H54 (cell line): ENCODE measurements at regions not wholly inside any gene's neighbourhood (a gene's known extent, or its start where the extent isn't known, plus 50 kb on each side); places are given as distances from the start of the nearest gene placed in this dataset.

Source experiments
- DNase-seq: peaks from one replicate; pipeline ENCODE4 v3.0.0; 2011; ENCODE audit warnings: low spot score, mixed read lengths; ENCODE audit not compliant: insufficient read length
- FAIRE-seq: peaks from 3 replicates; lab custom pipeline; 2011; peaks lifted over from hg19 to GRCh38; lab: Jason Lieb, UNC
- POLR2A ChIP-seq: IDR thresholded peaks from 2 replicates; pipeline ENCODE4 v1.6.1; 2011; ENCODE audit warnings: low read depth, mild to moderate bottlenecking, low read length

DNA sequence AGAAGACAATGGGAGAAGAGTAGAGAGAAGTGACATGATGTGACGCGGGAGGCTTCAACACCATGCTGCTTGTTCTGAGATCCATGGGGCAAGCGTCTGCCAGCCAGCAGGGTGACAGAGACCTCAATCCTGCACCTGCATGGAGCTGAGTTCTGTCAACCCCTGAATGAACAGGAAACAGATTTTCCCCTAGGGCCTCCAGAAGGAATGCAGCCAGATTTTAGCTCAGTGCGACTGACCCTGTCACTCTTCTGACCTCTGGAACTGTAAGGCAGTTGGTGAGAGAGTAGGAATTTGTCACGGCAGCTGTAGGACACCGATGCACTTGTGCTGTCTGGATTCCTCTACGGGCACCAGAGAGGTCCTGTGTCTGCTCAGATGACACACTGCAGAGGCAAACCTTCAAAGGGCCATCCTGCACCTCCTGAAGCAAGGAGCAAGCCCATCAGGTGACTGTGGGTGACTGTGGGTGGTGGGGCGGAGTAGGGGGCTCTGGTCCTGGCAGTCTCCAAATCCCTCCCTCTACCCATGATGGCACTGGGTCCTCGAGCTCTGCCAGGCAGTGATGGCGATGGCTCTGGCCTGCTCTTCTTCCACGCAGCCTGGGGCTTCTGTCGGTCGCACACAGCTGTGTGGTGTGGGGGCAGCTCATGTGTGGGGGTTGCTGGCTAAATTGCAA, 194.3 kb upstream of the TWIST2 start:
- no peak for TF ChIP-seq POLR2A
- FAIRE-seq (no peak), DNase-seq (no peak)

DNA sequence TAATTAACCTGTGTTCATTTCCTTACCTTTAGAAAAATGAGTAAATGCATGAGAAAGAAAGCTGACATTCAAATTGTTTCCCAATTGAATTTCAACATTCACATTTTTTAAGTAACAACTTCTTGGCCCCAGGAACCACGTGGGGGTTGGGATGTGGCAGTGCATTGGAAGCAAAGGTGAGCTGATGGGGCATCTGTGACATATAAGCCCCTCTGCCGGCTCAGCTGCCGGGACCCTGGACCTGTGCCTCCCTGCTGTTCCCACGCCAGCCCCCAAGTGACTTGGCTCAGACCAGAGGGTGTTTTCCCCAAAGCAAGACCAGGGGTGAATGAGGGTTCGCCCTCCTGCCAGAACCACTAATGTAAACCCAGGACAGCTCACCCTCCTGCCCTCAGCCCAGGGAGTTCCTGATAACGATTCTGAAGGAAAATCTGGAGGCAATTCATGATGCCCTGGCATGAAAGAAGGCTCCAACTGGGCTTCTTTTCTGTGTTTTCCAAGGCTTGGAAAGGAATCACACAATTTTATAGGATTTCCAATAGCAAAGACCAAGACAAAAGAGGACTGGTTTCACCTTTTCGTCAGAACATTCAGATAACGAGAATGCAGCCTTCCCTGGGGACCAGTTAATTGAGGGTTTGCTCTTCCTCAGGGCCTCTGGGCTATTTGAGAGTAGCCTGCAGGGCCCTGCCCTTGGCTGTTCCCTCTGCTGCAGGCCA, 193.2 kb upstream of the TWIST2 start:
- FAIRE-seq (no peak), DNase-seq (no peak)
- no peak for TF ChIP-seq POLR2A

DNA sequence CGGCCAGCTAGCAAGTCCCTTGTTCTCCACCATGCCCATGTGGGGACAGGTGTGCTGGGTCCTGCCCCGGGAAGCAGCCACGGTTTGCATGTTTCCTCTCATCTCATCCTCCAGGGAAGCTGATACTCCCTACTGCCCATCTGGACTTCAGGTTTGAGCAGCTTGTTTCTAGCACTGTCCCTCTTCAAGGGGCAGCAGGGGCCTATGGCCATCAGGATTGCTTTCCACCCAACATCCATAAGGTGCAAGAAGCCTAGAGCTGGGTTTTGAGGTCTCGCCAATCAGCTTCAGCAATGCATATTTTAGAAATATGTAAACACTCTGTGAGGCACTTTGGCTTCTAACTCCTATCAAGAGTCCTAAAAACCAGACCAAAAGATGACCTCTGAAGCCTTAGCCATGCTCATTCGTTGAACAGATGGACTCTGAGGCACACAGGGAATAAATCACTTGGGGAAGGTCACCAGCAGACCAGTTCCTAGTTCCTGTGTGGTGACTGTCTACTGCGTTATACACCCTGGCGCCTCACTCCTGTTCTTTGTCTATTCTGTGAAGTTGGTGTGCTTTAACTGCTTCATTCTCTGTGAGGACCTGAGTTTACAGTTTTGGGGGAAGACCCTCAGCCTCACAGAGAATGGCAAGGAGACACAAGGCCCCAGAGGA, 192.6 kb upstream of the TWIST2 start:
- no peak for FAIRE-seq
- DNase-seq = no peak
- no peak for TF ChIP-seq POLR2A

DNA sequence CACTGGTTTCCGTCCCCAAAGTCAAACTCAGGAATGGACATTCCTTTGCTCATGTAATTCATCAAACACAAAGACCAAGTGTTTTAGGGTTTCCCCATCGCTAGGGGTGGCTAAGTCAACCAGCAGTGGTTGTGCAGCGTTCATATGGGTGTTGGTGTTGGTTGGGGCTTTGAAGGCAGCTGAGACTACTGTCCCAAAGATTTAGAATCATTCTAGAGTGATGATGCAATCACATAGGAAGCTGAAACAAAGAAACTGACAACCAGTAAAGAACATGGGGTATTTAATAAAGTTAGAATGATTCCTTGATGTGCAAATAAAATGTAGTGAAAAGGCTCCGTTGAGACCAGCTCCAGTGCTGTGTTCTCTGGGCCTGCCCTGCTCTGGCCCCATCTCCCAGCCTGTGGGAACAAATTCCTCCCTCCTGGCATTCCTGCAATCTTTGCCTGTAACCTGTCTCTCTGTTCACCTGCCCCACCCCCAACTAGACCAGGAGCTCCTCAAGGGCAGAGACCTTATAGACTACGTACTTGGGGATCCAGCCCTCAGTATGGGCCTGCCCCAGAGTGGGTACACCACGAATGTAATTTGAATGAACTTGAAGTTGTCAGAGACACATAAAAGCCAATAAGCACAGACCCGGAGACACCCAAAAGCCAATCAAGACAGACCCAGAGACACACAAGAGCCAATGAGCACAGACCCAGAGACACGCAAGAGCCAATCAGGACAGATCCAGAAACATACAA, 191.7 kb upstream of the TWIST2 start:
- DNase-seq (no peak), FAIRE-seq (no peak)
- TF ChIP-seq POLR2A = no peak

DNA sequence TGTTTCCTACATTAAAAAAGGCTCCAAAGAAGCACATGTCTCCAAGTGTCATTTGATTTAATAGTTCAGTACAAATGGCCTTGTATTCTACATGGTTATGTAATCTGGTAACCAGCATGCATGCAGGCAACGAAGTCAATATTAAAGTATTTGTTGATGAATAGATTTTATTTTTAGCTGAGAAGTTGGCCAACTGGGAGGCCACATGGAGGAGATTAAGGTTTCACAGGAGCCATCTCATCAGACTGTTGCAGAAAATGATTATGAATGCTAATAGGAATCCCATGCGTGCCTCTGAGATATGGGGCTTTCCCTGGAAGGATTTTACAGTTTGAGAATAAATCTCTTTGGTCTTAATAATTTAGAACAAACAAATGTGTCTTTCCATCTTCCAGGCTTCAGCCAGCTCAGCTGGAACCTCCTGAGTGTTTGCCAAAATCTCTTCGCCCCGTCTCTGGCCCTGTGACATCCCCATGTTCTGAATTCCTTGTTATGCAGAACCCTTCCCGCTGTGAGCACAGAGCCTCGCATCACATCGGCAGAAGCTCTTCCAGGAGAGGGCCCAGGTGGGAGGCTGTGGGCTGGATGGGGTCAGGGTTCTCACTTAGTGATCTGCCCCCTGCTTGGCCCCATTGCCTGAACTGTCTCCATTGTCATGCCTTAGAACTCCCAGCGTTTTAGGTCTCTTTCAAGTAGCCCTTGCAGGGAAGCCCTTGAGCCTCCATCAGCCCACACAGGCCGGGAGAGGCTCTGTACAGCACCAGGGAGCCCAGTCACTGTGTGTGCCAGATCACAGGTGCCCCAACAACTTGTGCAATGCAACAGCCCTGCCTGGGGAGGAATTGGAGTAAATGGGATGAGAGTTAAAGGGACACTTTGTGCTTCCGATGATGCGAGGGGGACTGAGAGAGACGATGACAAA, 190.5 kb upstream of the TWIST2 start:
- TF ChIP-seq POLR2A = no peak

DNA sequence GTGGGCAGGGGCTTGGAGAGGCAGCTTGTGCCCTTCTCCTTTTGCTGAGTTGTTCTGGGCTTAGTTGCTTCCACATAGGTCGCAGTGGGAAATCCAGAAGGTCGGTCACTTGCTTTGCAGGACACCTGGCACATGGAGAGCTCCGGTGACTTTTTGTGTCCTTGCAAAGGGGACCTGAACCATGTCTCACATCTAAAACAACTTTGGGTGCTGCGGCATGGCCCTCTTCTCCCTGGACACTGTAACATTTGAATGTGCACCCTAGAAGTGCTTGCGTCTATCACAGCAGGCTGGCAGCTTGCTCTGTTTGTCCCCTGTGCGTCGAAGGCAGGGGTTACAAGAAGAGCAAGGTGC, 189.9 kb upstream of the TWIST2 start:
- no peak for DNase-seq
- FAIRE-seq = no peak
- TF ChIP-seq POLR2A = no peak

More for the DNA sequence above, 190.5 kb upstream of the TWIST2 start:
- DNase-seq (no peak), FAIRE-seq (no peak)

DNA sequence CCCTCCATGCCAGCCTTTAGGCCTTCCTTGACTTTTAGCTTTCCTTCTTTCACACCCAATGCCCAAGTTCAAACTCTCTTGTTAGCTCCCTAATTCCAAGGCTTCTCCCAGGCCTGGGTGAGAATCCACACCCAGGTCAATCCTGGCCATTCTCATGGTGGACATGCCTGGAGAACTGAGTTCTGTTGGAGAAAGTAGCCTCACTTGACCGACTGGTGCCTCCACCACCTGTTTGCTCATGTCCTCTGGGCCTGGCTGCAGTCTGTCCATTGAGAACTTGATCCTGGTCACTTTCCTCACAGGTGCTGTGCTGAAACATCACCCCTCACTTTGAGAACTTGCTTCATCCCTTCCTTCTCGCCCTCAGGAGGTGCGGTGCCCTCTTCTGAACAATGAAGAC, 189.1 kb upstream of the TWIST2 start:
- TF ChIP-seq POLR2A = no peak
- DNase-seq (no peak), FAIRE-seq (no peak)

DNA sequence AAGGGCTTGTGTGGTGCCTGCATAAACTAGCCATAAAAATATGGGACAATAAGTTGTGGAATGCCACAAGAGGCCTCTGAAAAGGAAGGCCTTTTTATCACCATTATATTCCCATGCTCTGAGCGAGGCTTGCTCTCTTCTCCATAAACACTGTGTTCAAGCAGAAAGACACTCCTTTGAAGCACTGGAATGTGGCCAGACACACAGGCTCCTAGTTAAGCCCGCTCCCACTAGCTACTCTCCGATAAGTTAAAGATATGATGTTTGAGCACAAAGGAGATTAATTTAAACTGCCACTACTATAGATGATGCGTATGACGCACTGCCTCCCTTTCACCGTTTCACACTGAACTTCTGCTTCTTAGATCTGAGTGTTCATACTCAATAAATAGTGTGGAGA, 188.7 kb upstream of the TWIST2 start:
- DNase-seq = no peak
- FAIRE-seq = no peak
- TF ChIP-seq POLR2A = no peak

DNA sequence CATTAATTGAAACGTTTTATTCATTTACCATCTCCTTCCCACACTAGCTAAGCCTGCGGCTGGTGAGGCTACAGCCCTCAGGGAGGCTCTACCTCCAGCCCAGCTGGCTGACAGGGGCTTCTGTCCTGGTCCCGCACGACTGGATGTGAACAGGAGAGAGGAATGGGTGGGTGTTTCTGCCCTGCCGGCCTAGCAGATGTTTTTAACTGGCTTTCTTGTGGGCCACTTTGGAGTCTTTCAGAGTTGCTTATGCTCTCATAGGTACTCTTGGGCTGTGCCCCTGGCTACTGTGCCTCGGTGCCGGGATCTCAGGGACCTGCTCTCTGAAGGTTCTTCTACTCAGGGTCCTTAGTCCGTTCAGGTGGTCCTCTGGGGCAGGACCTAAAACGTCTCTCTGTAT, 184.3 kb upstream of the TWIST2 start:
- FAIRE-seq = no peak
- DNase-seq = no peak
- TF ChIP-seq POLR2A = no peak

DNA sequence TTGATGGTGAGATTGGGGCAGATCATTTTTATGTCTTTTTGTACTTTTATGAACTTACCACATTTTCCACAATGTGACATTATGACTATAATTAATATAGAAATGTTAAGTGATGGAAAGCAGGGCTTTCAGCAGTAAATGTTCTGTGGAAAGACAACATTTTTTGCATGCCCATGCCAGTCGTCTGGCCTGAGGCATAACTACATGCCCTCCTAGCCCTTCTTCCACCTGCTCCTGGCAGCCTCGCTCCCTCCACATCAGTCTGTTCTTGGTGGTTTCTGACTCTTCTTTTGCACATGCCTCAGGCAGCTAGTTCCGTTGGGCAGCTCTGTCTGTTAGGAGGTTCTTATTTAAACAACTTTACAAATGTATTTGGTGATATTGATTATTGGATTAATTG, 182.0 kb upstream of the TWIST2 start:
- DNase-seq (no peak), FAIRE-seq (no peak)
- no peak for TF ChIP-seq POLR2A

DNA sequence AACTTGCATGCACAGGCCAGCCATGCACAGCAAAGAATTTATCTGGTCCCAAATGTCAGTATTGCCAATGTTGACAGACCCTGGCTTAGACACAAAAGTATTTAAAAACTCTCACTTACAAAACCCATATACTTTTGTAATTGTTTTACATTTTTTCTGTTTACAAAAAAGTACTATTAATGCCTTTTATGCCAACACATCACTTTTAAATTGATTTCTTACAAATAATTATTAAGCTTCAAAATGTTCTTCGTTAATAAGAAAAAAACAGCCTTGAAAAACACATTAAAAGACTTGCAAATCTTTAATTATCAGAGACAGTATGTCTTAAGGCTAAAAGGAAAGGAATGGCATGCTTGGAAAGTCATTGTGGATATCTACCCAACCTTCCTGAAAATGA, 181.3 kb upstream of the TWIST2 start:
- no peak for FAIRE-seq
- TF ChIP-seq POLR2A = no peak
- DNase-seq = no peak

DNA sequence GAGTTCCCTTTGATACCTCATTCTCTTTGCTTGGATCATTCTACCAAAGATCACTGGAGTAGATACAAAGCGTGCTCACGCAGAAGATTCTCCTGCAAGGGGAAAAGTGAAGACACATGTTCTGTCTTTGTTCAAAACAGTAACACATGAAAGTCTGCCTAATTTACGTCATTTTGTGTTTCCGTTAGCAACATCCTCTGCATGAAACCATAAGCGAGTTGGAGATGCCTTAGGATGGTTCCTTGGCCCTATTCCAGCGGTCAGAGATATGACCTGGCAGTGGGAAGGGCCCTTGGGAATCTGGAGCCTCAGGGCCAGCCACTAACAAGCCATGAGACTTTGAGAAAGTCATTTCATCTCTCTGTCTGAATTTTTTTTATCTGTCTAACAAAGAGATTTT, 180.9 kb upstream of the TWIST2 start:
- FAIRE-seq (no peak), DNase-seq (no peak)
- TF ChIP-seq POLR2A = no peak

DNA sequence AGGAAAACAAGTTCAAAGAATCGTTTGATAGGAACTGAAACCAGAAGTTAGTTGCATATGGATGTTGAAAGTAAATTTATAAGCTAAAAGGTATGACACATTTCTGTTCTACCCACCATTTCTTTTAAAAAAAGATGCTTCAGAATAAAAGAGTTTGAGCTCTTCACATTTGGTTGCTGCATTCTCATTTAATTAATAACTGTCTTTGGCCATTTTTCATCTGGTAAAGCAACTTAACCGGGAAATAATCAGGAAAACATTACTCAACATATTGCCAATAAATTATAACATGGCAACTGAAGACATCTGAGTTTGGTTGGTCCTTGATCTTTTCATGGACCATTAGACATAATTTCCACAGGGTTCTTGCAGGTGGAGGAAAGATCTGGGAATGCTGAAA, 180.2 kb upstream of the TWIST2 start:
- FAIRE-seq (no peak), DNase-seq (no peak)
- no peak for TF ChIP-seq POLR2A
